MM.1S (cell line): ENCODE measurements at regions not wholly inside any gene's neighbourhood (a gene's known extent, or its start where the extent isn't known, plus 50 kb on each side); places are given as distances from the start of the nearest gene placed in this dataset.

Experiments used
- DNase-seq: peaks from one replicate; pipeline ENCODE4 v3.0.0-alpha.2; 2015
- H2AFZ ChIP-seq: fragments of 300-600 bp; sonication (generic); 2 replicates; pipeline ENCODE4 v1.6.0; 2016; ENCODE audit warnings: antibody characterized with exemption, low read length
- H3F3A ChIP-seq: fragments of 300-600 bp; sonication (generic); 2 replicates; pipeline ENCODE4 v1.6.1; 2016; ENCODE audit warnings: mild to moderate bottlenecking, antibody characterized with exemption, low read length, moderate library complexity, mixed read lengths; ENCODE audit not compliant: insufficient read depth
- H3K27ac ChIP-seq: fragments of 300-600 bp; sonication (generic); 2 replicates; pipeline ENCODE4 v1.5.1; 2016; ENCODE audit warnings: mild to moderate bottlenecking, low read length
- H3K27me3 ChIP-seq: fragments of 300-600 bp; sonication (generic); replicated peaks from 2 replicates; pipeline ENCODE4 v1.6.0; 2016; ENCODE audit warnings: low read length; ENCODE audit not compliant: insufficient read depth
- H3K36me3 ChIP-seq: fragments of 300-600 bp; sonication (generic); replicated peaks from 2 replicates; pipeline ENCODE4 v1.6.1; 2016; ENCODE audit warnings: mild to moderate bottlenecking, low read length, mixed read lengths; ENCODE audit not compliant: insufficient read depth
- H3K4me1 ChIP-seq: fragments of 300-600 bp; sonication (generic); 2 replicates; pipeline ENCODE4 v1.6.1; 2016; ENCODE audit warnings: low read length, mixed read lengths
- H3K4me2 ChIP-seq: fragments of 300-600 bp; sonication (generic); 2 replicates; pipeline ENCODE4 v1.6.0; 2016; ENCODE audit warnings: low read depth, low read length
- H3K4me3 ChIP-seq: fragments of 300-600 bp; sonication (generic); 2 replicates; pipeline ENCODE4 v1.5.1; 2016; ENCODE audit warnings: low read length, mixed read lengths
- H3K79me2 ChIP-seq: fragments of 300-600 bp; sonication (generic); 2 replicates; pipeline ENCODE4 v1.6.1; 2016; ENCODE audit warnings: mixed run types, low read length, mixed read lengths
- H3K9ac ChIP-seq: fragments of 300-600 bp; sonication (generic); 2 replicates; pipeline ENCODE4 v1.6.1; 2016; ENCODE audit warnings: low read length, mixed read lengths
- H3K9me2 ChIP-seq: fragments of 300-600 bp; sonication (generic); replicated peaks from 2 replicates; pipeline ENCODE4 v1.6.1; 2016; ENCODE audit warnings: mild to moderate bottlenecking, low read length, mixed read lengths; ENCODE audit not compliant: insufficient read depth
- H3K9me3 ChIP-seq: fragments of 300-600 bp; sonication (generic); replicated peaks from 2 replicates; pipeline ENCODE4 v1.6.1; 2016; ENCODE audit warnings: mild to moderate bottlenecking, low read length, mixed read lengths; ENCODE audit not compliant: insufficient read depth
- H4K20me1 ChIP-seq: fragments of 300-600 bp; sonication (generic); 2 replicates; pipeline ENCODE4 v1.6.1; 2016; ENCODE audit warnings: mild to moderate bottlenecking, low read length, moderate library complexity, mixed read lengths; ENCODE audit not compliant: insufficient read depth
- EZH2 ChIP-seq: fragments of 300-600 bp; sonication (generic); optimal IDR thresholded peaks from 2 replicates; pipeline ENCODE3; 2017; ENCODE audit warnings: low read depth, mild to moderate bottlenecking, antibody characterized with exemption, low read length, mixed read lengths
- EZH2phosphoT487 ChIP-seq: fragments of 300-600 bp; sonication (generic); IDR thresholded peaks from 2 replicates; pipeline ENCODE4 v1.6.1; 2018; ENCODE audit warnings: antibody characterized with exemption, low read length
- TF ChIP-seq, protein P1 (sequence below): fragments of 300-600 bp; sonication (generic); IDR thresholded peaks from 2 replicates; pipeline ENCODE4 v1.5.1; 2016; ENCODE audit warnings: antibody characterized with exemption, low read length, mixed read lengths

DNA sequence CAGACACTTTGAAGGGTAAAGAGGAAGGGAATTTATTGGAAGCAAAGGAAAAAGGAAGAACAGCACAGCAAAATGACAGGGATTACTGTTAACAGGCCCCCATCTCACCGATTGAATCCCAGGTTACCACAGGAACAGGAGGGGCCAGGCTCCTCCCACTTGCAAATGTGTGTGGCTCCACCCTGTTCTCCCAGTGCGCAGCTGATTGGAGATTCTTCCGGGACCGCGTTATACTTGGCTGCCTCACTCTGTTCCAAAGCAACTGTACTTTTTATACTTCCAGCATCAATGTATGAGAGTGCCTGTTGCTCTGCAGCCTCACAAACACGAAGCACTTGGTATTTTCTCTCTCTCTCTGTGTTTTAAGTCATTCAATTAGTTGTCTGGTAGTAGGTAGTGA is 273.6 kb upstream of the MDGA2 start:
- Histone ChIP-seq H2AFZ (no peak overlapping the region), H4K20me1 (no peaks in the 10 kb centered on the region)

DNA sequence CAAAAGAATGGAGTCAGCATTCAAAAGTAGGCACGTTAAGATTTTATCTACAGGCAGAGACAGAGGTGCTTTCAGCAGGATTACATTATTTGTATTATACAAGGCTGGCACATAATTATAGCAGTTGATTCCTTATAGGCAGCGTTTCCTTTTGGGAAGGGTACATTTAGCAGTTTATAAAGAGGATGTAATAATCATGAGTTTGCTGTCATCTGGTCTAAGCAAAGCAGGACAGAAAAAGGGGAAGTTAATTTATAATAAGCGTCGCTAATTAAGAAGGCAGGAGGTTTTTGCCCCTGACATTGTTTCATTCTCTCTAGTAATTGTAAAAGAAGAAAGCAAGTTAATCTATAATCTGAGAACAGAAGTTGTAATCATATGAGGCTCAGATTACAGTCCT is 259.9 kb upstream of the MDGA2 start:
- H3K36me3 ChIP-seq, result no peaks in the 10 kb centered on the region
- H3K4me2 ChIP-seq, result no peak overlapping the region
- H3K9me2 ChIP-seq, result no peaks in the 10 kb centered on the region
- H3K27ac ChIP-seq, result no peak overlapping the region
- H3K9me3 ChIP-seq, result no peaks in the 10 kb centered on the region
- no peaks in the 10 kb centered on the region for H3F3A ChIP-seq
- no peaks in the 10 kb centered on the region for H4K20me1 ChIP-seq
- H2AFZ ChIP-seq, result no peak overlapping the region
- H3K79me2 ChIP-seq, result no peaks in the 10 kb centered on the region
- H3K4me1 ChIP-seq, result no peaks in the 10 kb centered on the region
- no peak overlapping the region for H3K4me3 ChIP-seq
- no peak for DNase-seq
- no peak overlapping the region for H3K9ac ChIP-seq
- H3K27me3 ChIP-seq, result no peaks in the 10 kb centered on the region
- TF ChIP-seq EZH2, result no peak
- TF ChIP-seq, protein P1, sequence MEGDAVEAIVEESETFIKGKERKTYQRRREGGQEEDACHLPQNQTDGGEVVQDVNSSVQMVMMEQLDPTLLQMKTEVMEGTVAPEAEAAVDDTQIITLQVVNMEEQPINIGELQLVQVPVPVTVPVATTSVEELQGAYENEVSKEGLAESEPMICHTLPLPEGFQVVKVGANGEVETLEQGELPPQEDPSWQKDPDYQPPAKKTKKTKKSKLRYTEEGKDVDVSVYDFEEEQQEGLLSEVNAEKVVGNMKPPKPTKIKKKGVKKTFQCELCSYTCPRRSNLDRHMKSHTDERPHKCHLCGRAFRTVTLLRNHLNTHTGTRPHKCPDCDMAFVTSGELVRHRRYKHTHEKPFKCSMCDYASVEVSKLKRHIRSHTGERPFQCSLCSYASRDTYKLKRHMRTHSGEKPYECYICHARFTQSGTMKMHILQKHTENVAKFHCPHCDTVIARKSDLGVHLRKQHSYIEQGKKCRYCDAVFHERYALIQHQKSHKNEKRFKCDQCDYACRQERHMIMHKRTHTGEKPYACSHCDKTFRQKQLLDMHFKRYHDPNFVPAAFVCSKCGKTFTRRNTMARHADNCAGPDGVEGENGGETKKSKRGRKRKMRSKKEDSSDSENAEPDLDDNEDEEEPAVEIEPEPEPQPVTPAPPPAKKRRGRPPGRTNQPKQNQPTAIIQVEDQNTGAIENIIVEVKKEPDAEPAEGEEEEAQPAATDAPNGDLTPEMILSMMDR, result no peak
- TF ChIP-seq EZH2phosphoT487, result no peak

More for the DNA sequence above, 273.6 kb upstream of the MDGA2 start:
- Histone ChIP-seq H3K36me3 (no peaks in the 10 kb centered on the region), H3K9me2 (no peaks in the 10 kb centered on the region), H3K9me3 (no peaks in the 10 kb centered on the region), H3F3A (no peaks in the 10 kb centered on the region), H3K27me3 (no peaks in the 10 kb centered on the region), H3K4me1 (no peaks in the 10 kb centered on the region), H3K9ac (no peak overlapping the region), H3K27ac (no peak overlapping the region), H3K79me2 (no peaks in the 10 kb centered on the region), H3K4me3 (no peak overlapping the region), H3K4me2 (no peak overlapping the region)
- DNase-seq, result no peak
- TF ChIP-seq EZH2phosphoT487, result no peak
- TF ChIP-seq, protein P1, result no peak
- TF ChIP-seq EZH2, result no peak

GRCh38 chr14:47929334-47929733 is 253.9 kb upstream of the MDGA2 start:
- Histone ChIP-seq H3K4me2 (no peak overlapping the region), H3K27me3 (no peaks in the 10 kb centered on the region), H3K36me3 (no peaks in the 10 kb centered on the region), H3K9me2 (no peaks in the 10 kb centered on the region), H3K27ac (no peak overlapping the region), H3F3A (no peaks in the 10 kb centered on the region), H3K79me2 (no peaks in the 10 kb centered on the region), H4K20me1 (no peaks in the 10 kb centered on the region), H3K4me1 (no peaks in the 10 kb centered on the region), H2AFZ (no peak overlapping the region), H3K4me3 (no peak overlapping the region), H3K9ac (no peak overlapping the region), H3K9me3 (no peaks in the 10 kb centered on the region)
- DNase-seq, result no peak
- no peak for TF ChIP-seq EZH2phosphoT487
- no peak for TF ChIP-seq EZH2
- TF ChIP-seq, protein P1, result no peak
